ENCODE measurements at regions not wholly inside any gene's neighbourhood (a gene's known extent, or its start where the extent isn't known, plus 50 kb on each side); places are given as distances from the start of the nearest gene placed in this dataset.

GRCh38 chr5:12313602-12314001, 409.4 kb upstream of the CTNND2 start:
- no peak for DNase-seq (ENCODE audit: missing footprints)
- no peak for ATAC-seq
- intact Hi-C loops (cut with DNase I), result no loop called here

- no peak for DNase-seq (ENCODE audit: missing footprints)
- intact Hi-C loops (cut with DNase I), result no loop called here
- no peak for ATAC-seq
These were observed 408.1 kb upstream of the CTNND2 start for GRCh38 chr5:12312343-12312742.

- no peak for DNase-seq (ENCODE audit: missing footprints)
- intact Hi-C loops (cut with DNase I), result no loop called here
- ATAC-seq, result no peak
These were observed 389.9 kb upstream of the CTNND2 start for GRCh38 chr5:12294151-12294550.

GRCh38 chr5:12292610-12293204, 388.5 kb upstream of the CTNND2 start:
- intact Hi-C loops (cut with DNase I), result no loop called here
- DNase-seq (ENCODE audit: missing footprints), result no peak
- ATAC-seq, result no peak

- intact Hi-C loops (cut with DNase I), result no loop called here
- no peak for ATAC-seq
- no peak for DNase-seq (ENCODE audit: missing footprints)
These were observed 380.4 kb upstream of the CTNND2 start for GRCh38 chr5:12284604-12285003.

GRCh38 chr5:12277504-12278192, 373.4 kb upstream of the CTNND2 start:
- DNase-seq (ENCODE audit: missing footprints) (no peak), ATAC-seq (no peak)
- intact Hi-C loops (cut with DNase I), result no loop called here

GRCh38 chr5:12274236-12274635, 370.0 kb upstream of the CTNND2 start:
- ATAC-seq, result no peak
- DNase-seq (ENCODE audit: missing footprints), result no peak
- intact Hi-C loops (cut with DNase I), result no loop called here

- intact Hi-C loops (cut with DNase I), result no loop called here
- ATAC-seq (no peak), DNase-seq (ENCODE audit: missing footprints) (no peak)
These were observed 368.1 kb upstream of the CTNND2 start for GRCh38 chr5:12272389-12272788.

GRCh38 chr5:12270914-12271313, 366.7 kb upstream of the CTNND2 start:
- no peak for ATAC-seq
- intact Hi-C loops (cut with DNase I), result no loop called here

GRCh38 chr5:12269164-12269563, 364.9 kb upstream of the CTNND2 start:
- ATAC-seq (no peak), DNase-seq (ENCODE audit: missing footprints) (no peak)
- intact Hi-C loops (cut with DNase I), result no loop called here

More at GRCh38 chr5:12270914-12271313, 366.7 kb upstream of the CTNND2 start:
- DNase-seq (ENCODE audit: missing footprints), result no peak

- intact Hi-C loops (cut with DNase I), result no loop called here
- DNase-seq (ENCODE audit: missing footprints) (no peak), ATAC-seq (no peak)
These were observed 354.3 kb upstream of the CTNND2 start for GRCh38 chr5:12258549-12258948.

- DNase-seq (ENCODE audit: missing footprints), result no peak
- ATAC-seq, result no peak
- intact Hi-C loops (cut with DNase I), result no loop called here
These were observed 346.2 kb upstream of the CTNND2 start for GRCh38 chr5:12250454-12250853.

GRCh38 chr5:12248831-12249230, 344.6 kb upstream of the CTNND2 start:
- intact Hi-C loops (cut with DNase I), result no loop called here
- ATAC-seq, result no peak
- no peak for DNase-seq (ENCODE audit: missing footprints)

GRCh38 chr5:12246036-12246435, 341.8 kb upstream of the CTNND2 start:
- DNase-seq (ENCODE audit: missing footprints), result no peak
- no peak for ATAC-seq
- intact Hi-C loops (cut with DNase I), result no loop called here

- no peak for ATAC-seq
- intact Hi-C loops (cut with DNase I), result no loop called here
- DNase-seq (ENCODE audit: missing footprints), result no peak
These were observed 341.2 kb upstream of the CTNND2 start for GRCh38 chr5:12245429-12245828.

- intact Hi-C loops (cut with DNase I), result no loop called here
- ATAC-seq (no peak), DNase-seq (ENCODE audit: missing footprints) (no peak)
These were observed 339.0 kb upstream of the CTNND2 start for GRCh38 chr5:12242950-12243888.

- DNase-seq (ENCODE audit: missing footprints) (no peak), ATAC-seq (no peak)
- intact Hi-C loops (cut with DNase I), result no loop called here
These were observed 333.8 kb upstream of the CTNND2 start for GRCh38 chr5:12237837-12238575.

- ATAC-seq, result no peak
- no peak for DNase-seq (ENCODE audit: missing footprints)
- intact Hi-C loops (cut with DNase I), result no loop called here
These were observed 326.4 kb upstream of the CTNND2 start for GRCh38 chr5:12230659-12231058.

GRCh38 chr5:12217039-12217438, 312.8 kb upstream of the CTNND2 start:
- ATAC-seq (no peak), DNase-seq (ENCODE audit: missing footprints) (no peak)
- intact Hi-C loops (cut with DNase I), result no loop called here
